Fibroblast of lung (primary cell): ENCODE measurements at regions not wholly inside any gene's neighbourhood (a gene's known extent, or its start where the extent isn't known, plus 50 kb on each side); places are given as distances from the start of the nearest gene placed in this dataset.

Source experiments
- DNase-seq, 2 donors: peaks; one replicate each; pipeline versions ENCODE4 v3.0.0 to v3.0.0-alpha.2; 2010; ENCODE audit warnings: low read depth in 2 of 2
- H2AFZ ChIP-seq: 2 replicates; pipeline ENCODE4 v1.5.1; 2012; ENCODE audit warnings: low read length, control low read depth, inconsistent platforms
- H3K27ac ChIP-seq: 2 replicates; pipeline ENCODE4 v1.5.1; 2011; ENCODE audit warnings: low read length, control low read depth; ENCODE audit not compliant: insufficient read depth
- H3K27me3 ChIP-seq: 2 replicates; pipeline ENCODE4 v1.5.1; 2011; ENCODE audit warnings: mild to moderate bottlenecking, low read length; ENCODE audit not compliant: control insufficient read depth, insufficient read depth
- H3K36me3 ChIP-seq: 2 replicates; pipeline ENCODE4 v1.5.1; 2011; ENCODE audit warnings: low read length; ENCODE audit not compliant: control insufficient read depth, insufficient read depth
- H3K4me1 ChIP-seq: 2 replicates; pipeline ENCODE4 v1.5.1; 2011; ENCODE audit warnings: low read length; ENCODE audit not compliant: control insufficient read depth, insufficient read depth; ENCODE audit errors: extremely low read depth
- H3K4me2 ChIP-seq: 2 replicates; pipeline ENCODE4 v1.5.1; 2011; ENCODE audit warnings: low read length, control low read depth; ENCODE audit not compliant: insufficient read depth; ENCODE audit errors: extremely low read depth
- H3K4me3 ChIP-seq, 4 experiments: fragments of 200-600 bp in 1 of 4; sonication (generic) in 1 of 4; replicated peaks in 1 of 4; 2 replicates each; pipeline ENCODE4 v1.5.1; 2011 to 2016; ENCODE audit warnings: low read length in 4 of 4, low read depth in 3 of 4, mild to moderate bottlenecking in 3 of 4, control low read depth in 2 of 4, inconsistent platforms in 1 of 4, mixed read lengths in 1 of 4; ENCODE audit not compliant: insufficient read depth in 1 of 4; ENCODE audit errors: control extremely low read depth in 1 of 4
- H3K79me2 ChIP-seq: 2 replicates; pipeline ENCODE4 v1.5.1; 2012; ENCODE audit warnings: mild to moderate bottlenecking, low read length, inconsistent platforms; ENCODE audit not compliant: control insufficient read depth, insufficient read depth
- H3K9ac ChIP-seq: 2 replicates; pipeline ENCODE4 v1.5.1; 2011; ENCODE audit warnings: mild to moderate bottlenecking, low read length, control low read depth; ENCODE audit not compliant: insufficient read depth
- H3K9me3 ChIP-seq: 2 replicates; pipeline ENCODE4 v1.5.1; 2012; ENCODE audit warnings: low read depth, low read length; ENCODE audit not compliant: control insufficient read depth, insufficient read depth
- H4K20me1 ChIP-seq: 2 replicates; pipeline ENCODE4 v1.5.1; 2011; ENCODE audit warnings: low read length; ENCODE audit not compliant: control insufficient read depth, insufficient read depth; ENCODE audit errors: extremely low read depth
- EZH2 ChIP-seq: IDR thresholded peaks from 2 replicates; pipeline ENCODE4 v1.5.1; 2012; ENCODE audit warnings: low read length, control low read depth, mild to moderate bottlenecking; ENCODE audit errors: missing control alignments
- TF ChIP-seq, protein P1 (sequence below), 2 donors: IDR thresholded peaks in 1 of 2; conservative IDR thresholded peaks in 1 of 2; 1 replicate in 1 of 2; 2 replicates in 1 of 2; pipeline ENCODE4 v1.5.1; 2011 to 2012; ENCODE audit warnings: low read length in 2 of 2, control low read depth in 1 of 2, inconsistent platforms in 1 of 2, low read depth in 1 of 2, mild to moderate bottlenecking in 1 of 2

DNA sequence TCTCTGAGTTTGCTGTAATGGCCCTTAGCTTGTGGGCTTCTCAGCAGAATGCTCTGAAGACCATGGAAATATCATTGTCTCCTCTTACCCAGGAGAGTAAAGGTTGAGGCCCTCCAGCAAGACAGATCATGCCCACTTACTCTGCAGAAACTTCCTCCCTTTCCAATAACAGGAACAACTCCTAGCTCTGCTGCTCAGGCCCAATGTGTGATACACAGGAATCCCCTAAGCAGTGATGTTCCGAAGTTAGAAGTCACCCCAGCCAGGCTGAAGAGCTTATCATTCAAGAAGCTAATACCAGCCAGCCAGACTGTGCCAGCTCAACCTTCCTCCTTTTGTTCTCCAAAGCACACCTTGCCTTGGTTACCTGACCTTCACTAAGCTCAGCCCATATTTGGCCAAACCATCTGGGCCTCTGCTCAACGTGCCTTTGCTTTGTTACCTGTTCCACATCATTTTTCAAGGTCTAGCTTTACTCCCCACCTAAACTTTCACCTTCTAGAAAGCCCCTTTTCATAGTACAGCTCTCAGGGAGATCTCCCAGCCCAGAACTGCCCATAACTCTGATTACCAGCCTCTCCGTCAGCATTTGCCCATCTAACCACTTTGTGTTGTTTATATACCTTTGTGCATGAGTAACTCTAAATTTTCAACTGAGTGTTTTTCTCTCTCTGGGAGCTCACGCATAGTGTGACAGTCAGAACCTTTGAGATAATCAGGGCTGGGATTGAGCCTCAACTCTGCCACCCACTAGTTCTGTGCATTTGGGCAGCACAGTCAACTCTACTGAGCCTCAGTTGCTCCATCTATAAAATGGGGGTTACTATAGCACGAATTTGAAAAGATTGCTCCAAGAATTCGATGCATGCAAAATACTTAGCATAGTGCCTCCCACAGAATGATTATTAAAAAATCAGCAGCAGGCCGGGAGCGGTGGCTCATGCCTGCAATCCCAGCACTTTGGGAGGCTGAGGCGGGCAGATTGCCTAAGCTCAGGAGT lies 107.6 kb upstream of the CPEB4 start:
- Histone ChIP-seq H3K4me3 (no peak overlapping the region), H3K79me2 (no peaks in the 10 kb centered on the region), H3K9me3 (no peaks in the 10 kb centered on the region), H3K36me3 (no peaks in the 10 kb centered on the region), H3K4me2 (no peak overlapping the region), H3K27me3 (no peaks in the 10 kb centered on the region), H4K20me1 (no peaks in the 10 kb centered on the region), H3K9ac (no peak overlapping the region), H2AFZ (no peak overlapping the region), H3K4me1 (peaks cover 4% of the 10 kb centered on the region), H3K27ac (no peak overlapping the region)
- no peak for DNase-seq
- no peak for TF ChIP-seq EZH2
- TF ChIP-seq, protein P1, sequence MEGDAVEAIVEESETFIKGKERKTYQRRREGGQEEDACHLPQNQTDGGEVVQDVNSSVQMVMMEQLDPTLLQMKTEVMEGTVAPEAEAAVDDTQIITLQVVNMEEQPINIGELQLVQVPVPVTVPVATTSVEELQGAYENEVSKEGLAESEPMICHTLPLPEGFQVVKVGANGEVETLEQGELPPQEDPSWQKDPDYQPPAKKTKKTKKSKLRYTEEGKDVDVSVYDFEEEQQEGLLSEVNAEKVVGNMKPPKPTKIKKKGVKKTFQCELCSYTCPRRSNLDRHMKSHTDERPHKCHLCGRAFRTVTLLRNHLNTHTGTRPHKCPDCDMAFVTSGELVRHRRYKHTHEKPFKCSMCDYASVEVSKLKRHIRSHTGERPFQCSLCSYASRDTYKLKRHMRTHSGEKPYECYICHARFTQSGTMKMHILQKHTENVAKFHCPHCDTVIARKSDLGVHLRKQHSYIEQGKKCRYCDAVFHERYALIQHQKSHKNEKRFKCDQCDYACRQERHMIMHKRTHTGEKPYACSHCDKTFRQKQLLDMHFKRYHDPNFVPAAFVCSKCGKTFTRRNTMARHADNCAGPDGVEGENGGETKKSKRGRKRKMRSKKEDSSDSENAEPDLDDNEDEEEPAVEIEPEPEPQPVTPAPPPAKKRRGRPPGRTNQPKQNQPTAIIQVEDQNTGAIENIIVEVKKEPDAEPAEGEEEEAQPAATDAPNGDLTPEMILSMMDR (conservative IDR thresholded peaks at IDR 0.05 in 1 of 2, IDR thresholded peaks at IDR 0.05 in 1 of 2; ENCODE audit: low read depth in 1 of 2, low read length in 2 of 2): no peak

DNA sequence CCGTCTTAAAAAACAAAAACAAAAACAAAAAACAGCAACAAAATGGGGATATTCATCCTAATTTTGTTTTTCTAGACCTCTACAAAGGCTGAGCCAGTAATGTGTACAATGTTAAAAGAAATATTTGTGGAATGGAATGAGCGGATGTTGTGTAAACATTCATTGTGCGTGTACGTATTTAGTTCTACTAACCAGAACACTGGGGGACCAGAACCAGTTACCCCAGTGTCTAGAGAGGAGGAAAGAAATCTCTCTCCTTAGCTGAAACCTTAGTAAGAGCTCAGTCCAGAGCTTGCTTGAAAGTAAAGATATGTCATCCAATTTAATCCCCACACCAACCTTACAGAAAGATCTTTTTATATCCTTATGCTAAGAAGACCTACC lies 106.7 kb upstream of the CPEB4 start:
- no peaks in the 10 kb centered on the region for H3K27me3 ChIP-seq
- H3K9ac ChIP-seq: no peak overlapping the region
- no peak overlapping the region for H3K4me3 ChIP-seq
- no peak overlapping the region for H3K4me2 ChIP-seq
- no peaks in the 10 kb centered on the region for H3K36me3 ChIP-seq
- H3K27ac ChIP-seq: peak overlapping the region; percentile 66
- H2AFZ ChIP-seq: peak overlapping the region; percentile 64
- H3K9me3 ChIP-seq: no peaks in the 10 kb centered on the region
- H3K4me1 ChIP-seq: peaks cover 4% of the 10 kb centered on the region
- H4K20me1 ChIP-seq: no peaks in the 10 kb centered on the region
- no peaks in the 10 kb centered on the region for H3K79me2 ChIP-seq
- DNase-seq: no peak
- TF ChIP-seq, protein P1 (conservative IDR thresholded peaks at IDR 0.05 in 1 of 2, IDR thresholded peaks at IDR 0.05 in 1 of 2; ENCODE audit: low read depth in 1 of 2, low read length in 2 of 2): no peak
- no peak for TF ChIP-seq EZH2

DNA sequence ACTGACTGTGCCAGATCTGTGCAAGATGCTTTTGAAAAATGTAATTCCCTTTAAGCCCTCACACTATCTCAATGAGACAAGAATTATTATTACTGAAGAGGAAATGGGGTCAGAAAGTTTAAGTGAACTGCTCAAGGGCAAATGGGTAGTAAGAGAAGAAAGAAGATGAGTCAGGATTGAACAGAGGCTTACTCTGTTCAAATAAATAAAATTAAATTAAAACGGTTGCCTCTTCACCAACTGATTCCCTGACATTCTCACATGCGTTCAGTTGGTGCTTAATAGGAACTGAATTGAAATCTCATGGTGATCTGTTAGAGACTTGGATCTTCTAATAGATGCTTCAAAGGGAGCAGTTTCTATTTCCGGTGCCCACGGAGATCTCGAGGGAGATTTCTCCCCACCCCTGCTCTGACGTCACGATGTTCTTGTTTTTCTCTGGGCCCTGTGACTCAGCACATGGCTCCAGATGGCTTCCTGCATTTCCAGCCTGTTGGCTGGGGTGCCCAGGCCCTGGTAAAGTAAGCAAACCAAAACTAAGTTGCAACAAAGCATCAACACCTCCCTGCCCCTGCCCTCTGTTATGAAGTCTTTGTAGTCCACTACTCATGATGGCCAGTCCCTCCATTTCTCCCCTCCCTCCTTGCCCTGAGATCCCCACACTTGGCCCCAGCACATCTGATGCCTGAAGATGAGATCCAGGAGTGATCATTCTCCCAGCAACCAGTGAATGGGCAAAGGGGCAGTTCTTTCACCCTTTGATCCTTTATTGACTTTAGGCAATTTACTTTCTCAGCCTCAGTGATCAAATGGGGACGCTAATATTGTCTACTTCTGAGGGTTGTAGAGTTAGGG lies 106.1 kb upstream of the CPEB4 start:
- TF ChIP-seq EZH2: no peak
- TF ChIP-seq, protein P1 (conservative IDR thresholded peaks at IDR 0.05 in 1 of 2, IDR thresholded peaks at IDR 0.05 in 1 of 2; ENCODE audit: low read depth in 1 of 2, low read length in 2 of 2): no peak
- no peaks in the 10 kb centered on the region for H3K9me3 ChIP-seq
- peak; percentile 85 to 95 for DNase-seq
- no peak overlapping the region for H3K4me3 ChIP-seq
- peaks cover 4% of the 10 kb centered on the region for H3K4me1 ChIP-seq
- no peaks in the 10 kb centered on the region for H3K36me3 ChIP-seq
- no peak overlapping the region for H3K9ac ChIP-seq
- peak overlapping the region; percentile 64 for H2AFZ ChIP-seq
- H3K4me2 ChIP-seq: peak overlapping the region; percentile 58
- no peaks in the 10 kb centered on the region for H3K27me3 ChIP-seq
- H3K79me2 ChIP-seq: no peaks in the 10 kb centered on the region
- peak overlapping the region; percentile 66 for H3K27ac ChIP-seq
- H4K20me1 ChIP-seq: no peaks in the 10 kb centered on the region
